Uterus (tissue), 2 donors: ENCODE measurements at regions not wholly inside any gene's neighbourhood (a gene's known extent, or its start where the extent isn't known, plus 50 kb on each side); places are given as distances from the start of the nearest gene placed in this dataset.

Source experiments
- CTCF ChIP-seq, 4 experiments: fragments of 200-600 bp in 2 of 4; fragments of 450-650 bp in 2 of 4; sonication (generic) in 2 of 4; IDR thresholded peaks; one replicate each; pipeline ENCODE4 v1.5.1; 2016 to 2019; ENCODE audit warnings: antibody characterized with exemption in 4 of 4, mild to moderate bottlenecking in 2 of 4, moderate library complexity in 1 of 4
- POLR2A ChIP-seq, 2 donors: fragments of 450-650 bp; IDR thresholded peaks; one replicate each; pipeline ENCODE4 v1.6.1; 2016; ENCODE audit warnings: antibody characterized with exemption in 2 of 2, mild to moderate bottlenecking in 1 of 2, moderate library complexity in 1 of 2

- no peak for TF ChIP-seq CTCF (IDR thresholded peaks at IDR 0.05)
- TF ChIP-seq POLR2A (IDR thresholded peaks at IDR 0.05) = no peak
Measured at GRCh38 chr6:91173651-91174050, 586.8 kb upstream of the MAP3K7 start.
